A673 (cell line): ENCODE measurements at regions not wholly inside any gene's neighbourhood (a gene's known extent, or its start where the extent isn't known, plus 50 kb on each side); places are given as distances from the start of the nearest gene placed in this dataset.

Experiments
- EZH2 ChIP-seq: fragments of 200-600 bp; sonication (generic); IDR thresholded peaks from 2 replicates; pipeline ENCODE4 v1.6.1; 2017; ENCODE audit warnings: borderline replicate concordance, low read depth, mild to moderate bottlenecking, mixed read lengths, antibody characterized with exemption, low read length; ENCODE audit not compliant: poor library complexity, severe bottlenecking
- TF ChIP-seq, protein P1 (sequence below): fragments of 300-800, 200-600 bp; sonication (generic); conservative IDR thresholded peaks from 2 replicates; pipeline ENCODE4 v1.5.1; 2017; ENCODE audit warnings: low read depth, mild to moderate bottlenecking, antibody characterized with exemption, low read length, moderate library complexity, mixed read lengths

DNA sequence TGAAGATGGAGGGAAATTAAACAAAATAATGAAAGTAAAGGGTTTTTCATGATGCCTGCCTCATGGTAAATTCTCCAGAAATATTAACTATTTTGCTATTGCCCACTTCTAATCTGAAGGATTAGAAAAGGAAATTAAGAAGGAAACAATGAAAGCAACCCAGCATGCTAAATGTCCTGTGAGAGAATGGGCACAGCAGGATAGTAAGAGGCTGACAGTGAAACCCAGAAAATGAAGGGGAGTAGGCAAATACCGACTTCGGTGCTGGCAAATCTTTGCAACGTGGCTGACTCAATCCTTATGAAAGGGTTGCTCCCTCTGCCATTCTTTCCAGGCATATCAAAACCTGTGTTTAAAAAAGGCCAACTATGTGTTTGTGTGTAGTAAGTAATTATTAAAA lies 147.5 kb upstream of the SYNPR start:
- TF ChIP-seq, protein P1, sequence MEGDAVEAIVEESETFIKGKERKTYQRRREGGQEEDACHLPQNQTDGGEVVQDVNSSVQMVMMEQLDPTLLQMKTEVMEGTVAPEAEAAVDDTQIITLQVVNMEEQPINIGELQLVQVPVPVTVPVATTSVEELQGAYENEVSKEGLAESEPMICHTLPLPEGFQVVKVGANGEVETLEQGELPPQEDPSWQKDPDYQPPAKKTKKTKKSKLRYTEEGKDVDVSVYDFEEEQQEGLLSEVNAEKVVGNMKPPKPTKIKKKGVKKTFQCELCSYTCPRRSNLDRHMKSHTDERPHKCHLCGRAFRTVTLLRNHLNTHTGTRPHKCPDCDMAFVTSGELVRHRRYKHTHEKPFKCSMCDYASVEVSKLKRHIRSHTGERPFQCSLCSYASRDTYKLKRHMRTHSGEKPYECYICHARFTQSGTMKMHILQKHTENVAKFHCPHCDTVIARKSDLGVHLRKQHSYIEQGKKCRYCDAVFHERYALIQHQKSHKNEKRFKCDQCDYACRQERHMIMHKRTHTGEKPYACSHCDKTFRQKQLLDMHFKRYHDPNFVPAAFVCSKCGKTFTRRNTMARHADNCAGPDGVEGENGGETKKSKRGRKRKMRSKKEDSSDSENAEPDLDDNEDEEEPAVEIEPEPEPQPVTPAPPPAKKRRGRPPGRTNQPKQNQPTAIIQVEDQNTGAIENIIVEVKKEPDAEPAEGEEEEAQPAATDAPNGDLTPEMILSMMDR, result no peak
- no peak for TF ChIP-seq EZH2
